ENCODE measurements at regions not wholly inside any gene's neighbourhood (a gene's known extent, or its start where the extent isn't known, plus 50 kb on each side); places are given as distances from the start of the nearest gene placed in this dataset.
"Not testable (repeated sequence)": the region's sequence is repeated elsewhere in the genome, so short reads cannot be mapped to it uniquely, and the experiment has no call there.

DNA sequence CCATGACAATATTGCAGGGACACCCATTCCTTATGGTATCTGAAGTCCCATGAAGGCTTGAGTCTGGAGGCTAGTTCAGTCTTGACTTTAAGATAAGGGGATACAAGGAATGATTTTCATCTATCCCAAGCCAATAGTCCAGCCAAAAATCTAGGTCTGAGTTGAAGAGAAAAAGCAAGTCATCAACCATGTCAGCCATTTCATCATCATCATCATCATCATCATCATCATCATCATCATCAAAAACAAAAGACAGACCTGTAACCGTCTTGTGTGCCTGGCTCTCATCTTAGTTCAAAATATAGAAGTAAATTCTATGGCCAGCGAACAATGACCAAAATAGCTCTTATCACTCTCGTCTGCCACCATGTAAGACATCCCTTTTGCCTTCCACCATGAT, 59.5 kb upstream of the FAM90A26 start:
- DNase-seq, result not testable (repeated sequence)

DNA sequence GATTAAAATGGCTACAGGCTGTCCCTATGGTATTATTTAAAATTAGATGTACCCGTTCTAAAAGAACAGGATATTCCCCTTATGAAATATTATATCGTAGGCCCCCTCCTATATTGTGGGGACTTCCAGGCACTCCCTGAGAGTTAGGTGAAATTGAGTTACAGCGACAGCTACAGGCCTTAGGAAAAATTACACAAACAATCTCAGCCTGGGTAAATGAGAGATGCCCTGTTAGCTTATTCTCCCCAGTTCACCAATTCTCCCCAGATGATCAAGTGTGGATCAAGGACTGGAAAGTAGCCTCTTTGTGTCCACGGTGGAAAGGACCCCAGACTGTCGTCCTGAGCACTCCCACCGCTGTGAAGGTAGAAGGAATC, 67.1 kb upstream of the FAM90A26 start:
- not testable (repeated sequence) for DNase-seq

DNA sequence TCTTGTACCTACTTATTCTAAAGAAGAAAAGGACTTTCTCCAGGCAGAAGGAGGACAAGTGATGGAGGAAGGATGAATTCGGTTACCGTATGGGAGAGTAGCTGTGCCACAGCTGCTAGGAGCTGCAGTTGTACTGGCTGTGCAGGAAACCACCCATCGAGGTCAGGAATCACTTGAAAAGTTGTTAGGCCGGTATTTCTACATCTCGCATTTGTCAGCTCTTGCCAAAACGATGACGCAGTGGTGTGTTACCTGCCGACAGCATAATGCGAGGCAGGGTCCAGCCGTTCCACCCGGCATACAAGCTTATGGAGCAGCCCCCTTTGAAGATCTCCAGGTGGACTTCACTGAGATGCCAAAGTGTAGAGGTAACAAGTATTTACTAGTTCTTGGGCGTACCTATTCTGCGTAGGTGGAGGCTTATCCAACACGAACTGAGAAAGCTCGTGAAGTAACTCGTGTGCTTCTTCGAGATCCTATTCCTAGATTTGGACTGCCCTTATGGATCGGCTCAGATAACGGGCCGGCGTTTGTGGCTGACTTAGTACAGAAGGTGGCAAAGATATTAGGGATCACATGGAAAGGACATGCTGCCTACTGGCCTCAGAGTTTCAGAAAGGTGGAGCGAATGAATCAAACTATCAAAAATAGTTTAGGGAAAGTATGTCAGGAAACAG, 67.6 kb upstream of the FAM90A26 start:
- DNase-seq, result not testable (repeated sequence)

DNA sequence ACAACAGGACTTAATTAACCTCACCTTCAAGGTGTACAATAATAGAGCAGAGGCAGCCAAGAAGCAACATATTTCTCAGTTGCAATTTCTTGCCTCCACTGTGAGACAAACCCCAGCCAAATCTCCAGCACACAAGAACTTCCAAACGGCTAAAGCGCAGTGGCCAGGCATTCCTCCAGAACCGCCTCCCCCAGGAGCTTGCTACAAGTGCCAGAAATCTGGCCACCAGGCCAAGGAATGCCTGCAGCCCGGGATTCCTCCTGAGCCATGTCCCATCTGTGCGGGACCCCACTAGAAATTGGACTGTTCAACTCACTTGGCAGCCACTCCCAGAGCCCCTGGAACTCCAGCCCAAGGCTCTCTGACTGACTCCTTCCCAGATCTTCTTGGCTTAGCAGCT, 73.9 kb upstream of the FAM90A26 start:
- not testable (repeated sequence) for DNase-seq

DNA sequence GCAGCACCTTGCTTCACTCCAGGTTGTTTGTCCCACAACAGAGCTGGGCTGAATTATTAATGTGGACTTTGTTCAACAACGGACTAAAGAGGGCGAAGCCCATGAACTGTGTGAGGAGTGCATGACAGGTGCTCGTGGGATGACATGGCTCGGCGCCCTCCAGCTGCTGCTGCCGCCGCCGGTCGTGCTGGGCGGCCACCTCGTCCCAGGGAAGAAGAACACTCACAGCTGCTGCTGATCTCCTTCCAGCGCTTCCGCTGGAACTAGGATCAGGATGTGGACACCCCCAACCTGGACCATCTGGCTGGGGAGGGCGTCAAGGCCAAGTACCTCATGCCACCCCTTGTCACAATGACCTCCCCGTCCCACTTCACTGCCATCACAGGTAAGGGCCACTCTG, 91.4 kb upstream of the FAM90A26 start:
- DNase-seq, result not testable (repeated sequence)

DNA sequence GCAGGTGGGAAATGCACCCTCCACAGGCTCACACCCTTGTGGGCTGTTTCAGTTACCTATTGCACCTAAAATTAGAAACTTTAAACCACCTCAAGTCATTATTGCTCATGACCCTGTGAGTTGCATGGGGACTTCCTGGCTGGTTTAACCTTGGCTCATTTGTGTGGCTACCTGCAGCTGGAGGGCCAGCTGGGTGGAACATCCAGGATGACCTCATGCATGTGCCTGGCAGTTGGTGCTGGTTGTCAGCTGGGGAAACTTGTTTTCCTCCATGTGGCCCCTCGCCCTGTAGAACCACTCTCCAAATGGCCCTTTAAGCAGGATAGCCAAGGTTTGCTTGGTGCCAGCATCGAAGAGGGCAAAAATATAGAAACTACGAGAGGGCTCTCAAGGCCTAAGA, 93.2 kb upstream of the FAM90A26 start:
- not testable (repeated sequence) for DNase-seq

DNA sequence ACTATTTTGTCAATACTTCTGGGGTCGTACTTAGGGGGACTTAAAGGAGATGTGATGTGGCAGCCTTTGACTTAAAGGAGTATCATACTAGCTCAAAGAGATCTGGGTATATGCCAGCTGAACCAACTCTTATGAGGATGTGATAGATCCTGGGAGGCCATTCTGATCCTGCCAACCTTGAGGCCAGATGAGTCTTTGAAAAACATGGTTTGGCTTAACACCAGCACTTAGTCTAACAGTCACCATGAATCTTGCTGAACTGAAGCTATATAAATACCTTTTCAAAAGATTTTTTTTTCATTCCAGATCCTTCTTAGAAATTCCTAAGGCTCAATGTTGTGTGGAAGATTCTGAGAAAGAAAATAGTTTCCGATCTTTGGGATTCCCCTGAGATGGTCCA, 93.7 kb upstream of the FAM90A26 start:
- DNase-seq, result not testable (repeated sequence)

DNA sequence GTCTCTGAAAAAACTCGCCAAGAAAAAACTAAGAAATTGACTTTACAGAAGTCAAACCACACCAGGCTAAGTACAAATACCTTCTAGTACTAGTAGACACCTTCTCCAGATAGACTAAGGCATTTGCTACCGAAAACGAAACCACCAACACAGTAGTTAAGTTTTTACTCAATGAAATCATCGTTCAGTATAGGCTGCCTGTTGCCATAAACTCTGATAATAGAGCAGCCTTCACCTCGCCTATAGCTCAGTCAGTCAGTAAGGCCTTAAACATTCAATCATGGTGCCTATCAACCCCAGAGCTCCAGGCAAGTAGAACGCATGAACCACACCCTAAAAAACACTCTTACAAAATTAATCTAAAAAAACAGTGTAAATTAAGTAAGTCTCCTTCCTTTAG, 96.8 kb upstream of the FAM90A26 start:
- DNase-seq, result not testable (repeated sequence)

DNA sequence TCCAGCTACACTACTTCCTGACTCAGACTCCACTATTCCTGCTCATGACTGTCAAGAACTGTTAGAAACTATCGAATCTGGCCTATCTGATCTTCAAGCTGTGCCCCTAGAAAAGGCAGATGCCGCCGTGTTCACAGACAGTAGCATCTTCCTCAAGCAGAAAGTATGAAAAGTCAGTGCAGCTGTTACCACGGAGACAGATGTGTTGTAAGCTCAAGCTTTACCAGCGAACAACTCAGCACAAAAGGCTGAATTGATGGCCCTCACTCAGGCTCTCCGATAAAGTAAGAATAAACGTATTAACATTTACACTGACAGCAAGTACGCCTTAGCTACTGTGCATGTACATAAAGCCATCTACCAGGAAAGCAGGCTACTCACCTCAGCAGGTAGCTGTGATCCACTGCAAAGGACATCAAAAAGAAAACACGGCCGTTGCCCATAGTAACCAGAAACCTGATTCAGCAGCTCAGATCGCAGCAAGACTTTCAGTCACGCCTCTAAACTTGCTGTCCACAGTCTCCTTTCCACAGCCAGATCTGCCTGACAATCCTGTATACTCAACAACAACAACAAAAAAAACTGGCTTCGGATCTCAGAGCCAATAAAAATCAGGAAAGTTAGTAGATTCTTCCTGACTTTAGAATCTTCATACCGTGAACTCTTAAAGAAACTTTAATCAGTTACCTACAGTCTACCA, 97.5 kb upstream of the FAM90A26 start:
- not testable (repeated sequence) for DNase-seq

DNA sequence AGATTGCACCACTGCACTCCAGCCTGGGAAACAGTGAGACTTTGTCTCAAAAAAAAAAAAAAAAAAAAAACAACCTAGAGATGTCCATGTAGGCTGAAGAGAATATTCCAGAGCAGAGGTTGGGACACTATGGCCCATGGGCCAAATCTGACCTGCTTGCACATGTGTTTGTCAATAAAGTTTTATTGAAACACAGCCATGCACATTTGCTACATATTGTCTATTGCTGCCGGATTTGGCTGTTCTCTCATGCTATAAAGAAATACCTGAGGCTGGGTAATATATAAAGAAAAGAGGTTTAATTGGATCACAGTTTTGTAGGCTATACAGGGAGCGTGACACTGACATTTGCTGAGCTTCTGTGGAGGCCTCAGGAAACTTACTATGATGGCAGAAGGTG, 102.3 kb upstream of the FAM90A26 start:
- not testable (repeated sequence) for DNase-seq

DNA sequence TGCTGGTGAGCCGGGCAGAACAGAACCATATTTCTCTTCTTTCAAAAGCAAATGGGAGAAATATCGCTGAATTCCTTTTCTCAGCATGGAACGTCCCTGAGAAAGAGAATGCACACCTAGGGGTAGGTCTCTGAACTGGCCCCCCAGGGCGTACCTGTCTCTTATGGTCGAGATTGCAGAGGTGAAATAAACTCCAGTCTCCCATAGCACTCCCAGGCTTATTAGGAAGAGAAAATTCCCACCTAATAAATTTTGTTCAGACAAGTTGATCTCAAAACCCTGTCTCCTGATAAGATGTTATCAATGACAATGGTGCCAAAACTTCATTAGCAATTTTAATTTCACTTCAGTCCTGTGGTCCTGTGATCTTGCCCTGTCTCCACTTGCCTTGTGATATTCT, 106.6 kb upstream of the FAM90A26 start:
- not testable (repeated sequence) for DNase-seq

DNA sequence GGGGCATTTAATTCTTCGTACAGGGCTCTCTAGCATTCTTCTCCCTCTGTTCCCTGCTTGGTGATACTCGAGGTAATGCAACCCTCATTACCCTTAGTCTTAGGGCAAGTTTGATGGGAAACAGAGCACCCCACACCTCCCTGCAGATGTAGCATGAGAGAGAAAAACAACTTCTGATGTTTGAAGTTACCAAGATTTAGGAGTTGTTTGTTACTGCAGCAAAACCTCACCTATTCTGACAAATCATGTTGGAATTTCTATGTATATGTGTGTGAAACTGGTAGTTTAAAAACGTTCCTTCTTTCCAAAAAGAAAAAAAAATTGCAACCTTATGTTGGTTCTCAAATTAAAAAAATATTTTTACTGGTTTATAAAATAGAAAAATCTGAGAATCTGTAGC, 145.3 kb upstream of the FAM90A26 start:
- not testable (repeated sequence) for DNase-seq

DNA sequence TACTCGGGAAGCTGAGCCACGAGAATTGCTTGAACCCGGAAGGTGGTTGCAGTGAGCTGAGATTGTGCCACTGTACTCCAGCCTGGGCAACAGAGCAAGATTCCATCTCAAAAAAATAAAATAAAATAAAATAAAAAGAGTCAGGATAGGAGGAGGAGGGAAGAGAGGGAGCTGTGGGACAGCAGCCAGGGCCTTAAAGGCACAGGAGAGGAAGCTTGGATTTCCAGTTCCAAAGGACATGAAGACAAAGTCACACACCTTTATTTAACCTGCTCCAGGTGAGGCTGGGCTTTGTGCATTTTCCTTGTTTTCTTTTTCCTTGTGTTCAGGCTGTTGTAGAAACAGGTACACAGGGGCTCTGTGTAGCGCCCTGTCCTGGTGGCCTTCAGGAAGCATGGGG, 138.2 kb upstream of the HMX1 start:
- DNase-seq, result not testable (repeated sequence)

DNA sequence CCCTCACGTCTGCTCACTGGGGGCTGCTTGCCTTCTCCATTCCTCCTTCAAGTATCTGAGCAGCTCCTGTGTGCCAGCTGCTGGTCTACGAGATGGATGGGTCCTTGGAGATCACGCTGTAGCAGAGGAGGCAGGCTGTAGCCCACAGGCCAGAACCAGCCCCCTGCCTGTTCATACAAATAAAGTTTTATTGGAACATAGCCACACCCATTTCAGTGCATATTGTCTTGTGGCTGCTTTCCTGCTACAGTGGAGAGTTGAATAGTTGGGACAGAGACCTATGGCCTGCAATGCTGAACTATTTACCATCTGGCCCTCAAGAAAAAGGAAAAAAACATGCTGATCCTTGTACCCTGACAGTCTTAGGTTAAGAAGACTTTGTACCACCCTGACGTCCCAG, 136.8 kb upstream of the HMX1 start:
- DNase-seq, result not testable (repeated sequence)

DNA sequence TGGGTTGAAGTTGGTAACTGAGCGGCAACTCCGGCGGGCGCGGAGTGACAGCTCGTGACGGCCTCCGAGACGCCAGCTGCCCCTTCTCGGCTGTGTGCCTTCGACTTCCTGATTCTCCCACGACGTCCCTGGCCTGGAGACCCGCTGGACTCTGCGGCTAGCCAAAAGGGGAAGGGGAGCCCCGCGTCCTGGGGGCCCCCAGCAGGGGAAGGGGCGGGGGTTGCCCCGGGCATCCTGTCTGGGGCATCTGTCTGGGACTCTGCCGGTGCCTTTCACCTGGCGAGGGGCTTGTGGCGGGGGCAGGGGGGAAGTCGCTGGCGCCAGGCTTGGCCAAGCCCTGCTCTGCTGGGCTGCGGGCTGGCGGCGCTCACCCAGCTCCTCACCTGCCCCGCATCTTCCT, 129.5 kb upstream of the HMX1 start:
- DNase-seq, result not testable (repeated sequence)

DNA sequence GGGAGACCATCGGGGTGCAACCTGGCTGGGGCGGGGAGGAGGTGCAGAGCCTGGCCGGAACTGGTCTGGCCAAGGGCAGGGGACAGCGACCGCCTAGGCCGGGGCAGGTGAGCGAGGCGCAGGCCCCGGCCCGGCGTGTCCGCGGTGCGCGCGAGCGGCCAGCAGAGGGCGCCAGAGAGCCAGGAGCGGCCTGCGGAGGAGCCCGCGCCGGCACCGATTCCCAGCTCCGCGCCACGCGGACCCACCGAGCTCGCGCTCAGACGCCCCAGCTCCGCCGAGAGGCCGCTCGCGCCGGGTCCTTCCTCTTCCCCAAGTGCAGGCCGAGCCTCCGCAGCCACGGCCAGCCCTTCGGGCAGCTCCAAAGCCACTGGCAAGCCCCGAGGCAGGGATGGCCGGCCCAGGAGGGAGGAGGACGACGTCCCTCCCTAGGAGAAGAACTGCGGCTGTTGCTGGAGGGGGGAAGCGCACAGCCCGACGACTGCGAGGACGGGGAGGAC, 128.9 kb upstream of the HMX1 start:
- not testable (repeated sequence) for DNase-seq

DNA sequence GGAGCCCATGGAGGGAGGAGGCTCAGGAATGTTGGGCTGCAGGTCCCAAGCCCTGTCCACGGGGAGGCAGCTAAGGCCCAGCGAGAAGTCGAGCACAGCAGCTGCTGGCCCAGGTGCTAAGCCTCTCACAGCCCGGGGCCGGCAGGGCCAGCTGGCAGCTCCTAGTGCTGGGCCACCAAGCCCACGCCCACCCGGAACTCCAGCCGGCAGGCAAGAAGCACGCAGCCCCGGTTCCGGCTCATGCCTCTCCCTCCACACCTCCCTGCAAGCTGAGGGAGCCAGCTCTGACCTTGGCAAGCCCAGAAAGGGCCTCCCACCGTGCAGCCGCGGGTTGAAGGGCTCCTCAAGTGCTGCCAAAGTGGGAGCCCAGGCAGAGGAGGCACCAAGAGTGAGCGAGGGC, 121.3 kb upstream of the HMX1 start:
- DNase-seq, result not testable (repeated sequence)

DNA sequence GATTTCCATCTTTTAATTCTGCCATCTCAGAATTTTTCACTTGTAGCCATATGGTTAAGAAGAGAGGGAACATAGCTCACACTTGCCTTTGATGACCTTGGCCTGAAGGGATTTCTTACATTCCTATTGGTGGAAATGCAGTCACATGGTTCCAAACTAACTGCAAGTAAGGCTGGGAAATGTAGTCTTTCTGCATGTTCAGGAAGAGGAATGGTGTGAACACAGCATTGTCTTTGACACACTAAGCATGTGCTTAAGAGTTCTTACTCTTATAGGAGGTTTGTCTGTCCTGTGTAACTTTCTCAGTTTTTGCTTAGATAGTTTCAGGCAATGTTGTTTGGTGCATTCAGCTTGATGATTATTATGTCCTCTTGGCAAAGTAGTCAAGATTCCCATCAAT, 119.8 kb upstream of the HMX1 start:
- DNase-seq, result not testable (repeated sequence)

DNA sequence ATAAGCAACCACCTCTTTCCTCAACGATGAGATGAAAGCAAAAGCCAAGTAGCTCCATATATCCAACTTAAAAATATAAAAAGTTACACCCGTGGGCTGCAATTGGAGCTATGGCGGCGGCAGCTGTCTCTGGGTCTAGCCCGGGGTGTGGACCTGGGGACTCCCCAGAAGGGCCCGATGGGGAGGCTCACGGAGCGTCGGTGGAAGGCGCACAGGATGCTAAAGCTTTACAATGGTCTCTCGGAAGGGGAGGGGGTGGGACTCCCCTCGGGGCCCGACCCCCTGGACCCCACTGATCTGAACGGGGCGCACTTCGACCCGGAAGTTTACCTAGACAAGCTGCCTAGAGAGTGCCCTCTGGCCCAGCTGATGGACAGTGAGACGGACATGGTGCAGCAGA, 118.7 kb upstream of the HMX1 start:
- not testable (repeated sequence) for DNase-seq

DNA sequence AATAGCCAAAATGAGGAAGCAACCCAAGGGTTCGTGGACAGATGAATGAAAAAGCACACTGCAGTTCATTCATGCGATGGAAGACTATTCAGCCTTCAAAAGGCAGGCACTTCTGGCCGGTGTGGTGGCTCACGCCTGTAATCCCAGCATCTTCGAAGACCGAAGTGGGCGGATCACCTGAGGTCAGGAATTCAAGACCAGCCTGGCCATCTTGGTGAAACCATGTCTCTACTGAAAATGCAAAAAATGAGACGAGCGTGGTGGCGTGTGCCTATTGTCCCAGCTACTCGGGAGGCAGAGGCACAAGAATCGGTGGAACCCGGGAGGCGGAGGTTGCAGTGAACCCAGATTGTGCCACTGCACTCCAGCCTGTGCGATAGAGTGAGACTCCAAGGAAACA, 114.1 kb upstream of the HMX1 start:
- DNase-seq, result not testable (repeated sequence)

DNA sequence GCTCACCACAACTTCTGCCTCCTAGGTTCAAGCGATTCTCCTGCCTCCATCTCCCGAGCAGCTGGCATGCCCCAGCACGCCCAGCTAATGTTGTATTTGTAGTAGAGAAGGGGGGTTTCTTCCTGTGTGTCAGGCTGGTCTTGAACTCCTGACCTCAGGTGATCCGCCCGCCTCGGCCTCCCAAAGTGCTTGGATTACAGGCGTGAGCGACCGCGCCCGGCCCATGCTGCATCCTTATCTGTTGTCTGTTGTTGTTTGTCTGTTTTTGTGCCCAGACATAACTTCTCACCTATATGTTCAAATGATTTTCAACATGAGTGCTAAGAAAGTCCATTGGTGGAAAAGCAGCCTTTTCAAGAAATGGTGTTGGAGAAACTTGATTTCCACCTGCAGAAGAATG, 113.0 kb upstream of the HMX1 start:
- not testable (repeated sequence) for DNase-seq

DNA sequence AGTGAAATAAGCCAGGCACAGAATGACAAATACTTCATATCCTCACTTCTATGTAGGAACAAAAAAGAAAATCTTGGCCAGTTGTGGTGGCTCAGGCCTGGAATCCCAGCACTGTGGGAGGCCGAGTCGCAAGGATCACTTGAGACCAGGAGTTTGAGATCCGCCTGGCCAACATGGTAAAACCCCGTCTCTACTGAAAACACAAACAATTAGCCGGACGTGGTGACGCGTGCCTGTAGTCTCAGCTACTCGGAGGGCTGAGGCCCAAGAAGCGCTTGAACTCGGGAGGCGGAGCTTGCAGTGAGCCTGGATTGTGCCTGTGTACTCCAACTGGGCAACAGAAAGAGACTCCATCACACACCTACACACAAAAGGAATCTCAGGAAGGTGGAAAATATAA, 112.3 kb upstream of the HMX1 start:
- not testable (repeated sequence) for DNase-seq

DNA sequence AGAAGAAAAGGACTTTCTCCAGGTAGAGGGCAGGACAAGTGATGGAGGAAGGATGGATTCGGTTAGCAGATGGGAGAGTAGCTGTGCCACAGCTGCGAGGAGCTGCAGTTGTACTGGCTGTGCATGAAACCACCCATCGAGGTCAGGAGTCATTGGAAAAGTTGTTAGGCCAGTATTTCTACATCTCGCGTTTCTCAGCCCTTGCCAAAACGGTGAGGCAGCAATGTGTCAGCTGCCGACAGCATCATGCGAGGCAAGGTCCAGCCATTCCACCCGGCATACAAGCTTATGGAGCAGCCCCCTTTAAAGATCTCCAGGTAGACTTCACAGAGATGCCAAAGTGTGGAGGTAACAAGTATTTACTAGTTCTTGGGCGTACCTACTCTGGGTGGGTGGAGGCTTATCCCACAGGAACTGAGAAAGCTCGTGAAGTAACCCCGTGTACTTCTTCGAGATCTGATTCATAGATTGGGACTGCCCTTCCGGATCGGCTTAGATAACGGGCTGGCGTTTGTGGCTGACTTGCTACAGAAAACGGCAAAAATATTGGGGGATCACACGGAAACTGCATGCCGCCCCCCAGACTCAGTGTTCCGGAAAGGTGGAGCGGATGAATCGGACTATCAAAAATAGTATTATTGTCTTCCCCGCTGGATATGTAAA, 105.0 kb upstream of the HMX1 start:
- DNase-seq, result not testable (repeated sequence)

DNA sequence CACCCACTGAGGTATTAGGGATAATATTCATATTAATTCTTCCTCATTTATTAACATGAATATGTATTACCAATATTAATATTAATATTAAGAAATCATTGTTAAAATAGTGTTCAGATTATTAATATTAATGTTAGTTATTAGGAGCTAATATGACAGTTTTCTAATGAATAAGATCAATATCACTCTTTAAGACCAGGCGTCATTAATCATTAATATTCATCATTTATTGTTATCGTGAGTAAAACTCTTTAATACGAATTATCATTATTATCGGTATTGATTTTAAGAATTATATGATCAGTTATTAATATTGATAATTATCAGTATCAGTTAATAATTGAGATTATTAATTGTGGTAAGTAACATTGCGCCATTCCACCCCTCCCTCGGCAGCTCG, 101.0 kb upstream of the HMX1 start:
- DNase-seq, result not testable (repeated sequence)

Data from COR-L47 (cell line).